Right atrium auricular region (tissue), 2 donors: ENCODE measurements at regions not wholly inside any gene's neighbourhood (a gene's known extent, or its start where the extent isn't known, plus 50 kb on each side); places are given as distances from the start of the nearest gene placed in this dataset.

ENCODE experiments used
- DNase-seq: peaks from one replicate; pipeline ENCODE4 v3.0.0-alpha.2; 2019; ENCODE audit warnings: low spot score
- H3K27ac ChIP-seq, 2 donors: fragments of 200-600 bp; sonication (generic); 1 replicate in 1 of 2; 2 replicates in 1 of 2; pipeline ENCODE4 v1.5.1; 2016 to 2019
- H3K27me3 ChIP-seq, 2 donors: fragments of 200-600 bp; sonication (generic); one replicate each; pipeline versions ENCODE4 v1.5.1 to v1.6.0; 2017 to 2019
- H3K36me3 ChIP-seq: fragments of 200-600 bp; sonication (generic); one replicate; pipeline ENCODE4 v1.5.1; 2016
- H3K4me1 ChIP-seq, 2 donors: fragments of 200-600 bp; sonication (generic); one replicate each; pipeline versions ENCODE4 v1.5.1 to v1.6.0; 2017 to 2019
- H3K4me3 ChIP-seq, 2 donors: fragments of 200-600 bp; sonication (generic); 1 replicate in 1 of 2; 2 replicates in 1 of 2; pipeline ENCODE4 v1.5.1; 2017 to 2019; ENCODE audit warnings: mild to moderate bottlenecking in 1 of 2, moderate library complexity in 1 of 2
- H3K9me3 ChIP-seq, 2 donors: fragments of 200-600 bp; sonication (generic); one replicate each; pipeline ENCODE4 v1.5.1; 2019
- TF ChIP-seq, protein P1 (sequence below), 2 donors: fragments of 200-600 bp; sonication (generic); IDR thresholded peaks; one replicate each; pipeline ENCODE4 v1.5.1; 2019; ENCODE audit warnings: antibody characterized with exemption in 2 of 2

DNA sequence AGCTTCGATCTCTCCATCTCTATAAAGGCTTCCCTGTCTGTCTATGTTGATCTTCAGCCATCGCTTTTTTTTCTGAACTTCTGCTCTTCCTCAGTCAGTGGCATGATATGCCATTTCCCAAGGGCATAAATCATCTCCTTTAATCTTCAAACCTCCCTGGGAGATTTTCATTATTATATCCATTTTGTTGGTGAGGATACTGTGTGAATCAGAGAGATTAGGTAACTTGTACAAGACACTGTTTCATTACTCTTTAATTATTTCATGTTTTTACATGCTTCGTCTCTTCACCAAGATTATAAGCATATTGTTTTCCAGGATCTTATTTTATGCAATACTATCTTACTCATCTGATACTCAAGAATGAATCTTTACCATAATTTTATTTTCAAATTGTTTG, 124.8 kb upstream of the ATP11B start:
- TF ChIP-seq, protein P1, sequence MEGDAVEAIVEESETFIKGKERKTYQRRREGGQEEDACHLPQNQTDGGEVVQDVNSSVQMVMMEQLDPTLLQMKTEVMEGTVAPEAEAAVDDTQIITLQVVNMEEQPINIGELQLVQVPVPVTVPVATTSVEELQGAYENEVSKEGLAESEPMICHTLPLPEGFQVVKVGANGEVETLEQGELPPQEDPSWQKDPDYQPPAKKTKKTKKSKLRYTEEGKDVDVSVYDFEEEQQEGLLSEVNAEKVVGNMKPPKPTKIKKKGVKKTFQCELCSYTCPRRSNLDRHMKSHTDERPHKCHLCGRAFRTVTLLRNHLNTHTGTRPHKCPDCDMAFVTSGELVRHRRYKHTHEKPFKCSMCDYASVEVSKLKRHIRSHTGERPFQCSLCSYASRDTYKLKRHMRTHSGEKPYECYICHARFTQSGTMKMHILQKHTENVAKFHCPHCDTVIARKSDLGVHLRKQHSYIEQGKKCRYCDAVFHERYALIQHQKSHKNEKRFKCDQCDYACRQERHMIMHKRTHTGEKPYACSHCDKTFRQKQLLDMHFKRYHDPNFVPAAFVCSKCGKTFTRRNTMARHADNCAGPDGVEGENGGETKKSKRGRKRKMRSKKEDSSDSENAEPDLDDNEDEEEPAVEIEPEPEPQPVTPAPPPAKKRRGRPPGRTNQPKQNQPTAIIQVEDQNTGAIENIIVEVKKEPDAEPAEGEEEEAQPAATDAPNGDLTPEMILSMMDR (IDR thresholded peaks at IDR 0.05) = no peak
- Histone ChIP-seq H3K4me1 (no peaks in the 10 kb centered on the region), H3K27ac (no peak overlapping the region), H3K4me3 (no peak overlapping the region), H3K36me3 (no peaks in the 10 kb centered on the region), H3K27me3 (no peaks in the 10 kb centered on the region), H3K9me3 (peaks cover 0 to 9% of the 10 kb centered on the region in 2 donors)
- DNase-seq = no peak

DNA sequence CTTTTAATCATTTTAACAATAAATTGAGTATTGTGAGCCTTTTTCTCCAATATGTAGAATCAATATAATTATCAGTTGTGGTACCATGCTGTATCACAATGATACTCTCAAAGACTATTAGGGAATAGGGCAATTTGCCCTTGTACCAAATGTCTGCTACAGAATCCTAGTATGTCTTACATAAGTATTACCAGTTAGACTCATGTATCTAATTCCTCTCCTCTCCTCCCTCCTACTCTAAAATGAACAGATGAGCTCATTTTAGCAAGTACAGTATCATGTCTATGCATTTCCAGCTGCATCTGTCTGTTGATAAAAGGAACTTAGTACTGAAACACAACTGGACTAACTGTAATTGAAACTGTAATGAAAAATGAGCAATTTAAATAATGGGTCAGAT, 124.3 kb upstream of the ATP11B start:
- DNase-seq = no peak
- TF ChIP-seq, protein P1 (IDR thresholded peaks at IDR 0.05) = no peak
- no peaks in the 10 kb centered on the region for H3K36me3 ChIP-seq
- no peaks in the 10 kb centered on the region for H3K27me3 ChIP-seq
- no peak overlapping the region for H3K4me3 ChIP-seq
- H3K27ac ChIP-seq = no peak overlapping the region
- H3K4me1 ChIP-seq = no peaks in the 10 kb centered on the region
- H3K9me3 ChIP-seq = peaks cover 0 to 5% of the 10 kb centered on the region in 2 donors

DNA sequence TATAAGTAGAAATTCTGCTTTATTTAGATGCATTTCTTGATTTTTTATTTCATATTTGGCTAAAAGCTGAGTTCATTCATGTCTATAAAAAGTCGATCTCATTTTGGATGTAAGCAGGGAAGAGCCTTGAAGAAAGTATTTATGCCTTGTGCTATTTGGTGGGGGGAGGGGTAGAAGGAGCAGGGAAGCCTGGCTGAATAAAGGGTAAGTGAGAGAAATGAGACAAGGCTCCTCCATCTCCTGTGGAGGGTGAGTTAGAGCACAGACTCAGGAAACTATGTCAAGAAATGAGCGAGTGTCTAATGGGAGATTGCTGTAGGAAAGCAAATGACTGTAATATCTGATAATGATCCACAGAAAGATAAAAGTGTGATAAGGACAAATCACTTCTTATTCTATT, 121.8 kb upstream of the ATP11B start:
- H3K27me3 ChIP-seq = no peaks in the 10 kb centered on the region
- H3K27ac ChIP-seq = no peak overlapping the region
- DNase-seq = no peak
- H3K4me3 ChIP-seq = no peak overlapping the region
- H3K4me1 ChIP-seq = no peaks in the 10 kb centered on the region
- no peaks in the 10 kb centered on the region for H3K36me3 ChIP-seq
- H3K9me3 ChIP-seq = no peaks in the 10 kb centered on the region
- TF ChIP-seq, protein P1 (IDR thresholded peaks at IDR 0.05) = no peak

DNA sequence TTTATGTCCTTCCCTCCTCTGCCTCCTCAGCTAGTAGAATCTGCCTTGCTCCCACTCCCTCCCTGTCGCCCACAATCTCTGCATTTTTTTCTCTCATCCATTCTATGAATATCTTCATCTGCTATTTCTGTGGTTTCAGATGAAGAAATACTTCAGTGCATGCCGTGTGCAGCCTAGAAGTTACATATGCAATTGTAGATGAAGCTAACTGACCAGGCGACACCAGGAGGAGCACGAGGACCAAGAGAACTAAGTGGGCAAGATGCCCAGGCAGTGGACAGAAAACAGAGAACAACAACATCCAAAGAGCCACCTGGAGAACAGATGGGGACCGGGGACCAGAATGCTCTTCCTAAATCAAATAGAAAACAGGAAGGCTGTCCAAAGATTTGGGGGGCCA, 121.4 kb upstream of the ATP11B start:
- Histone ChIP-seq H3K9me3 (no peaks in the 10 kb centered on the region), H3K4me3 (no peak overlapping the region), H3K27me3 (no peaks in the 10 kb centered on the region), H3K27ac (no peak overlapping the region), H3K36me3 (no peaks in the 10 kb centered on the region), H3K4me1 (no peaks in the 10 kb centered on the region)
- no peak for DNase-seq
- TF ChIP-seq, protein P1 (IDR thresholded peaks at IDR 0.05) = no peak

DNA sequence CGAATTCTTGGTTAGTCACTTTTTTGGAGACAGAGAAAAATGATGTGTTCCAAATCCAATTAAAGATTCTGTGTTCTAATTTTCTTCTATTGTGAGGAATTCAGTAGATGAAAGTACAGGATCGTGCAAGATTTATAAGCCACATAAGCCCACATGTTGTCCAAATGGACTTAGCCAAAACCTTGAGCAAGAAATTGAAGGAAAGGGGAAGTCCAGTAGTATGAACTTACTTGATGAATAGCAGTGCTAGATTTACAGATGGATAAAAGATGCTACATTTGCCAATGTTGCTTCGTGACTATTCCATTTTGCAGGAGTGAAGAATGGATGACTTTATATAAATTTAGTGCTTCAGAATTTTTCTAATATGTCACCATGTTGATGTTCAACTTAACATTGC, 120.0 kb upstream of the ATP11B start:
- Histone ChIP-seq H3K27me3 (no peaks in the 10 kb centered on the region), H3K4me1 (no peaks in the 10 kb centered on the region), H3K36me3 (no peaks in the 10 kb centered on the region), H3K27ac (no peak overlapping the region), H3K4me3 (no peak overlapping the region), H3K9me3 (no peaks in the 10 kb centered on the region)
- no peak for DNase-seq
- TF ChIP-seq, protein P1 (IDR thresholded peaks at IDR 0.05) = no peak
